OCI-LY3 (cell line): ENCODE measurements at regions not wholly inside any gene's neighbourhood (a gene's known extent, or its start where the extent isn't known, plus 50 kb on each side); places are given as distances from the start of the nearest gene placed in this dataset.

Experiments used
- CTCF ChIP-seq: fragments of 200-600, 300-600 bp; sonication (generic); IDR thresholded peaks from 2 replicates; pipeline ENCODE4 v1.5.1; 2014; ENCODE audit warnings: antibody characterized with exemption, low read length, low read depth
- EZH2phosphoT487 ChIP-seq: fragments of 200-600 bp; shearing (Covaris generic); IDR thresholded peaks from 2 replicates; pipeline ENCODE4 v1.6.1; 2018; ENCODE audit warnings: antibody characterized with exemption, mixed run types, low read depth

GRCh38 chr15:34655326-34655725, 71.9 kb upstream of the GOLGA8B start:
- TF ChIP-seq CTCF (no peak), EZH2phosphoT487 (no peak)
